Vagina (tissue), 2 donors: ENCODE measurements at regions not wholly inside any gene's neighbourhood (a gene's known extent, or its start where the extent isn't known, plus 50 kb on each side); places are given as distances from the start of the nearest gene placed in this dataset.

ENCODE experiments used
- CTCF ChIP-seq, 3 experiments: fragments of 450-650 bp in 2 of 3; fragments of 200-600 bp in 1 of 3; sonication (generic) in 1 of 3; IDR thresholded peaks; one replicate each; pipeline ENCODE4 v1.5.1; 2017 to 2019; ENCODE audit warnings: antibody characterized with exemption in 3 of 3, mild to moderate bottlenecking in 2 of 3, moderate library complexity in 2 of 3
- POLR2A ChIP-seq, 2 donors: fragments of 450-650 bp; IDR thresholded peaks; one replicate each; pipeline ENCODE4 v1.6.1; 2017; ENCODE audit warnings: antibody characterized with exemption in 2 of 2, mild to moderate bottlenecking in 2 of 2, moderate library complexity in 2 of 2
- POLR2AphosphoS5 ChIP-seq, 2 donors: sonication (generic); formaldehyde crosslinking; IDR thresholded peaks; one replicate each; pipeline ENCODE4 v1.9.0; 2017; ENCODE audit warnings: antibody characterized with exemption in 2 of 2, mild to moderate bottlenecking in 2 of 2, low read depth in 1 of 2; ENCODE audit not compliant: insufficient read depth in 1 of 2

- TF ChIP-seq CTCF (IDR thresholded peaks at IDR 0.05) (no peak), POLR2AphosphoS5 (IDR thresholded peaks at IDR 0.05; ENCODE audit: insufficient read depth in 1 of 2, low read depth in 1 of 2) (no peak), POLR2A (IDR thresholded peaks at IDR 0.05) (no peak)
These were observed 180.8 kb upstream of the CACNA2D1 start for GRCh38 chr7:82624337-82624736.
